Activated CD8-positive, alpha-beta memory T cell treated with anti-CD3 and anti-CD28 coated beads for 36 hours (primary cell): ENCODE measurements at regions not wholly inside any gene's neighbourhood (a gene's known extent, or its start where the extent isn't known, plus 50 kb on each side); places are given as distances from the start of the nearest gene placed in this dataset.
"Not testable (repeated sequence)": the region's sequence is repeated elsewhere in the genome, so short reads cannot be mapped to it uniquely, and the experiment has no call there.

Experiments
- CTCF ChIA-PET: fragments of 350-600 bp; sonication (Branson Sonifier 250); formaldehyde crosslinking; loops from one replicate; lab custom pipeline; 2021; ENCODE audit warnings: antibody characterized with exemption; lab: Charles Lee
- POLR2A ChIA-PET: fragments of 350-600 bp; sonication (Branson Sonifier 250); formaldehyde crosslinking; loops from one replicate; lab custom pipeline; 2021; ENCODE audit warnings: antibody characterized with exemption; lab: Charles Lee

GRCh38 chr4:189155083-189155482 is 785.6 kb upstream of the FRG1 start:
- POLR2A ChIA-PET, CTCF ChIA-PET: not testable (repeated sequence)

- POLR2A ChIA-PET, result no interaction called here
- CTCF ChIA-PET, result no interaction called here
These were observed 778.4 kb upstream of the FRG1 start for GRCh38 chr4:189162073-189162789.

- ChIA-PET CTCF (no interaction called here), POLR2A (no interaction called here)
These were observed 777.8 kb upstream of the FRG1 start for GRCh38 chr4:189162888-189163287.

- POLR2A ChIA-PET, result no interaction called here
- CTCF ChIA-PET, result no interaction called here
These were observed 764.7 kb upstream of the FRG1 start for GRCh38 chr4:189176002-189176401.

GRCh38 chr4:189177130-189177529 is 763.5 kb upstream of the FRG1 start:
- ChIA-PET CTCF (interaction anchor here (0.8 kb wide), 1 partner anchor 31 kb away, joined by 3 read pairs; no protein-coding TSS in a partner anchor), POLR2A (no interaction called here)

- ChIA-PET POLR2A (no interaction called here), CTCF (no interaction called here)
These were observed 762.4 kb upstream of the FRG1 start for GRCh38 chr4:189178125-189178746.

GRCh38 chr4:189185810-189186432 is 754.8 kb upstream of the FRG1 start:
- ChIA-PET CTCF (no interaction called here), POLR2A (no interaction called here)

GRCh38 chr4:189187531-189188052 is 753.1 kb upstream of the FRG1 start:
- CTCF ChIA-PET, result interaction anchor here (1.0 kb wide), 1 partner anchor 12 kb away, joined by 3 read pairs; no protein-coding TSS in a partner anchor
- POLR2A ChIA-PET, result no interaction called here

- CTCF ChIA-PET, result no interaction called here
- POLR2A ChIA-PET, result no interaction called here
These were observed 742.0 kb upstream of the FRG1 start for GRCh38 chr4:189198624-189199023.

- ChIA-PET CTCF (no interaction called here), POLR2A (no interaction called here)
These were observed 740.3 kb upstream of the FRG1 start for GRCh38 chr4:189200353-189200752.

GRCh38 chr4:189202182-189202868 is 738.3 kb upstream of the FRG1 start:
- ChIA-PET CTCF (no interaction called here), POLR2A (no interaction called here)

- POLR2A ChIA-PET, result no interaction called here
- CTCF ChIA-PET, result no interaction called here
These were observed 737.8 kb upstream of the FRG1 start for GRCh38 chr4:189202869-189203271.

- ChIA-PET CTCF (no interaction called here), POLR2A (no interaction called here)
These were observed 736.1 kb upstream of the FRG1 start for GRCh38 chr4:189204616-189205015.

- ChIA-PET CTCF (no interaction called here), POLR2A (no interaction called here)
These were observed 733.7 kb upstream of the FRG1 start for GRCh38 chr4:189206953-189207352.

GRCh38 chr4:189207872-189208271 is 732.8 kb upstream of the FRG1 start:
- CTCF ChIA-PET, result no interaction called here
- POLR2A ChIA-PET, result no interaction called here

GRCh38 chr4:189215574-189215973 is 725.1 kb upstream of the FRG1 start:
- POLR2A ChIA-PET, result no interaction called here
- CTCF ChIA-PET, result interaction anchor here (0.5 kb wide), 1 partner anchor 357 kb away, joined by 3 read pairs; no protein-coding TSS in a partner anchor

- ChIA-PET CTCF (no interaction called here), POLR2A (no interaction called here)
These were observed 719.0 kb upstream of the FRG1 start for GRCh38 chr4:189221691-189222090.

GRCh38 chr4:189228726-189229125 is 711.9 kb upstream of the FRG1 start:
- ChIA-PET POLR2A (no interaction called here), CTCF (no interaction called here)

- POLR2A ChIA-PET, result no interaction called here
- CTCF ChIA-PET, result no interaction called here
These were observed 708.4 kb upstream of the FRG1 start for GRCh38 chr4:189232274-189232673.

GRCh38 chr4:189233754-189234153 is 706.9 kb upstream of the FRG1 start:
- POLR2A ChIA-PET, CTCF ChIA-PET: not testable (repeated sequence)
